Lung microvascular endothelial cell (primary cell): ENCODE measurements at regions not wholly inside any gene's neighbourhood (a gene's known extent, or its start where the extent isn't known, plus 50 kb on each side); places are given as distances from the start of the nearest gene placed in this dataset.

Source experiments
- DNase-seq, 2 donors: peaks; one replicate each; pipeline versions ENCODE4 v3.0.0 to v3.0.0-alpha.2; 2010; ENCODE audit warnings: low read depth in 2 of 2

GRCh38 chr16:77133706-77134105 is 57.3 kb upstream of the MON1B start:
- no peak for DNase-seq

GRCh38 chr16:77137045-77137444 is 53.9 kb upstream of the MON1B start:
- no peak for DNase-seq
